MM.1S (cell line): ENCODE measurements at regions not wholly inside any gene's neighbourhood (a gene's known extent, or its start where the extent isn't known, plus 50 kb on each side); places are given as distances from the start of the nearest gene placed in this dataset.

Source experiments
- EZH2 ChIP-seq: fragments of 300-600 bp; sonication (generic); optimal IDR thresholded peaks from 2 replicates; pipeline ENCODE3; 2017; ENCODE audit warnings: low read depth, mild to moderate bottlenecking, antibody characterized with exemption, low read length, mixed read lengths
- EZH2phosphoT487 ChIP-seq: fragments of 300-600 bp; sonication (generic); IDR thresholded peaks from 2 replicates; pipeline ENCODE4 v1.6.1; 2018; ENCODE audit warnings: antibody characterized with exemption, low read length
- TF ChIP-seq, protein P1 (sequence below): fragments of 300-600 bp; sonication (generic); IDR thresholded peaks from 2 replicates; pipeline ENCODE4 v1.5.1; 2016; ENCODE audit warnings: antibody characterized with exemption, low read length, mixed read lengths

DNA sequence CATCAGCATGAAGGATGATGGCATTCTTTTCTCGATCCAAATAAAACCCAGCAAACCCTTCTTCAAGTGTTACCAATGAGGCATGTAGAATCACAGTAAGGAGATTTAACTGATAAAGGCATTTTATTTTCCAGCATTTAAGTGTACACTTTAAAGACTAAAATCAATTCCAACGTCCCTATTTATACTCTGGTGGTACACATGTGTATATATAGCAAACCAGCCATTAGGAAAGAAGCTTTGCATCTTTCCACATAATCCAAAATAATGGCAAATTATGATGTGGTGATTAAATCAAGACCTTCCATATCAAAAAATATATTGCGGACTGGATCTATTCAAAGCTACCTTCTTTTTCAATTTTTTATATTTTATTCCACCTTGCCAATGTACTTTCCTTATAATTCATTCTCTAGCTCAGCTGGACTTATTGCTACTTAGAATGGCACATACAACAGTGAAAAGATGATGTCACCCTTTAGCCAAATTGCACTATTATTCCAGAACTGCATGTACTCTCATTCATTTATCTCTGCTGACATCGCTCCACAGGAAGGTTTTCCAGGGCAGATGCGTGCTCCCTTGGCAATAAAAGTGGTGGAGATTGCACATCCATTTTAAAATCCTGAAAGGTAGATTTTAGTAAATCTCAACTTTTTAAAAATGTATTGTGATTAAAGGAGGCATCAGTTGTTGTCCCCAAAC, 63.3 kb upstream of the SLC30A5 start:
- TF ChIP-seq EZH2 (no peak), EZH2phosphoT487 (no peak)
- TF ChIP-seq, protein P1, sequence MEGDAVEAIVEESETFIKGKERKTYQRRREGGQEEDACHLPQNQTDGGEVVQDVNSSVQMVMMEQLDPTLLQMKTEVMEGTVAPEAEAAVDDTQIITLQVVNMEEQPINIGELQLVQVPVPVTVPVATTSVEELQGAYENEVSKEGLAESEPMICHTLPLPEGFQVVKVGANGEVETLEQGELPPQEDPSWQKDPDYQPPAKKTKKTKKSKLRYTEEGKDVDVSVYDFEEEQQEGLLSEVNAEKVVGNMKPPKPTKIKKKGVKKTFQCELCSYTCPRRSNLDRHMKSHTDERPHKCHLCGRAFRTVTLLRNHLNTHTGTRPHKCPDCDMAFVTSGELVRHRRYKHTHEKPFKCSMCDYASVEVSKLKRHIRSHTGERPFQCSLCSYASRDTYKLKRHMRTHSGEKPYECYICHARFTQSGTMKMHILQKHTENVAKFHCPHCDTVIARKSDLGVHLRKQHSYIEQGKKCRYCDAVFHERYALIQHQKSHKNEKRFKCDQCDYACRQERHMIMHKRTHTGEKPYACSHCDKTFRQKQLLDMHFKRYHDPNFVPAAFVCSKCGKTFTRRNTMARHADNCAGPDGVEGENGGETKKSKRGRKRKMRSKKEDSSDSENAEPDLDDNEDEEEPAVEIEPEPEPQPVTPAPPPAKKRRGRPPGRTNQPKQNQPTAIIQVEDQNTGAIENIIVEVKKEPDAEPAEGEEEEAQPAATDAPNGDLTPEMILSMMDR, result no peak
